GM12878 (cell line): ENCODE measurements at regions not wholly inside any gene's neighbourhood (a gene's known extent, or its start where the extent isn't known, plus 50 kb on each side); places are given as distances from the start of the nearest gene placed in this dataset.

ENCODE experiments used
- EP300 ChIP-seq, 2 experiments: fragments of 150-350 bp in 1 of 2; IDR thresholded peaks; 2 replicates each; pipeline ENCODE4 v1.6.1; 2011 to 2012; ENCODE audit warnings: low read depth in 2 of 2, low read length in 2 of 2, borderline replicate concordance in 1 of 2, improper control_type of control experiment in 1 of 2, inconsistent platforms in 1 of 2; ENCODE audit not compliant: control insufficient read depth in 1 of 2
- SUZ12 ChIP-seq: fragments of 200-600 bp; sonication (generic); IDR thresholded peaks from one replicate; pipeline ENCODE4 v1.6.1; 2018; ENCODE audit warnings: antibody characterized with exemption, mild to moderate bottlenecking; ENCODE audit not compliant: unreplicated experiment
- TF ChIP-seq, protein P1 (sequence below): fragments of 450-650 bp; formaldehyde crosslinking; IDR thresholded peaks from 2 replicates; pipeline ENCODE4 v1.5.0; 2022; ENCODE audit warnings: mild to moderate bottlenecking, missing genetic modification characterization

DNA sequence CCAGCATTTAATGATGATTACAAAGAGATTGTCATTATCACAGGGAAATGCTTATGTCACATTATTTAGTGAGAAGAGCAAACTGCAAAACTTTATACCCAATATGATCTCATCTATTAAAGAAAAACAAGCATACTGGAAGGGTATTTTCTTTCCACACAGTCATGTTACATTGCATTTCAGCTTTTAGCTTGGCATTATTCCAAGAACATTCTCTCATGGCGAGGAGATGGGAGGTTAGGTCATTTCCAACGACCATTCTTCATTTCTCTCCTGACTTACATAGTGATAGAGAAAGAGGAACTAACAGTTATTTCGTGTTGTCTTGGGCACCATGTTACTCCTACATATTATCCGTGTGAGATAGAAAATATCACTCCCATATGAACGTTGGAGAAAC, 309.4 kb upstream of the XYLT1 start:
- no peak for TF ChIP-seq EP300 (IDR thresholded peaks at IDR 0.05; ENCODE audit: borderline replicate concordance in 1 of 2, control insufficient read depth in 1 of 2, low read depth in 2 of 2, low read length in 2 of 2)
- no peak for TF ChIP-seq SUZ12
- TF ChIP-seq, protein P1, sequence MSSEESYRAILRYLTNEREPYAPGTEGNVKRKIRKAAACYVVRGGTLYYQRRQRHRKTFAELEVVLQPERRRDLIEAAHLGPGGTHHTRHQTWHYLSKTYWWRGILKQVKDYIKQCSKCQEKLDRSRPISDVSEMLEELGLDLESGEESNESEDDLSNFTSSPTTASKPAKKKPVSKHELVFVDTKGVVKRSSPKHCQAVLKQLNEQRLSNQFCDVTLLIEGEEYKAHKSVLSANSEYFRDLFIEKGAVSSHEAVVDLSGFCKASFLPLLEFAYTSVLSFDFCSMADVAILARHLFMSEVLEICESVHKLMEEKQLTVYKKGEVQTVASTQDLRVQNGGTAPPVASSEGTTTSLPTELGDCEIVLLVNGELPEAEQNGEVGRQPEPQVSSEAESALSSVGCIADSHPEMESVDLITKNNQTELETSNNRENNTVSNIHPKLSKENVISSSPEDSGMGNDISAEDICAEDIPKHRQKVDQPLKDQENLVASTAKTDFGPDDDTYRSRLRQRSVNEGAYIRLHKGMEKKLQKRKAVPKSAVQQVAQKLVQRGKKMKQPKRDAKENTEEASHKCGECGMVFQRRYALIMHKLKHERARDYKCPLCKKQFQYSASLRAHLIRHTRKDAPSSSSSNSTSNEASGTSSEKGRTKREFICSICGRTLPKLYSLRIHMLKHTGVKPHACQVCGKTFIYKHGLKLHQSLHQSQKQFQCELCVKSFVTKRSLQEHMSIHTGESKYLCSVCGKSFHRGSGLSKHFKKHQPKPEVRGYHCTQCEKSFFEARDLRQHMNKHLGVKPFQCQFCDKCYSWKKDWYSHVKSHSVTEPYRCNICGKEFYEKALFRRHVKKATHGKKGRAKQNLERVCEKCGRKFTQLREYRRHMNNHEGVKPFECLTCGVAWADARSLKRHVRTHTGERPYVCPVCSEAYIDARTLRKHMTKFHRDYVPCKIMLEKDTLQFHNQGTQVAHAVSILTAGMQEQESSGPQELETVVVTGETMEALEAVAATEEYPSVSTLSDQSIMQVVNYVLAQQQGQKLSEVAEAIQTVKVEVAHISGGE (CRISPR knock-in tag), result no peak
